ENCODE measurements at regions not wholly inside any gene's neighbourhood (a gene's known extent, or its start where the extent isn't known, plus 50 kb on each side); places are given as distances from the start of the nearest gene placed in this dataset.

DNA sequence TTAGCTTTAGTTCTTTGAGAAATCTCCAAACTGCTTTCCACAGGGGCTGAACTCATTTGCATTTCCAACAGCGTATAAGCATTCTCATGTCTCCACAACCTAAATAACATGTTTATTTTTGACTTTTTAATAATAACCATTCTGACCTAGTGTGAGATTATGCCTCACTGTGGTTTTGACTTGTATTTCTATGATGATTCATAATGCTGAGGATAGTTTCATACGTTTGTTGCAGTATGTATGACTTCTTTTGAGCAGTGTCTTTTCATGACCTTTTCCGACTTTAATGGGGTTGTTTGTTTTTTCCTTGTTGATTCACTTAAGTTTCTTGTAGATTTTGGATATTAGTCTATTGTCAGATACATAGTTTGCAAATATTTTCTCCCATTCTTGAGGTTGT lies 1833.0 kb upstream of the PCDH10 start:
- no peak for TF ChIP-seq GATA2 (IDR thresholded peaks at IDR 0.05; ENCODE audit: low read depth, low read length)
- TF ChIP-seq GATA3 (IDR thresholded peaks at IDR 0.05; ENCODE audit: low read depth, low read length): no peak
